GM19035 (cell line): ENCODE measurements at regions not wholly inside any gene's neighbourhood (a gene's known extent, or its start where the extent isn't known, plus 50 kb on each side); places are given as distances from the start of the nearest gene placed in this dataset.

ENCODE experiments used
- ATAC-seq: cut with Tn5 transposase; IDR thresholded peaks from one replicate; pipeline ENCODE4 v1.9.1; 2021; ENCODE audit not compliant: unreplicated experiment

GRCh38 chr4:14284578-14284977 is 657.1 kb upstream of the BOD1L1 start:
- ATAC-seq = no peak

DNA sequence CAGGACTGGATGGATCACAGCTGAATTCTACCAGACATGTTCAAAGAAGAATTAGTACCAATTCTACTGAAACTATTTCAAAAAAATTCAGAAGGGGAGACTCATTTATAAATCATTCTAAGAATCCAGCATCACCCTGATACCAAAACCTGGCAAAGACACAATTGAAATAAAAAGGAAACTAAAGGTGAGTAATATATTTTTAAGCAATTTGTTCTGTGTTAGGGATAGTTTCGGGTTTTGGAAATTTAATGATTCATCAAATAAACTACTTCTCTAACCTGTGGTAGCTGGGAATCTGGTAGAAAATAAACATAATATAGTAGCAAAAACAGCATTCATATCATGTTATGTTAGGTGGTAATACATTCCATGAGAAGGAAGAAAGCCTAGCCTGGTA is 662.2 kb upstream of the BOD1L1 start:
- ATAC-seq = no peak

DNA sequence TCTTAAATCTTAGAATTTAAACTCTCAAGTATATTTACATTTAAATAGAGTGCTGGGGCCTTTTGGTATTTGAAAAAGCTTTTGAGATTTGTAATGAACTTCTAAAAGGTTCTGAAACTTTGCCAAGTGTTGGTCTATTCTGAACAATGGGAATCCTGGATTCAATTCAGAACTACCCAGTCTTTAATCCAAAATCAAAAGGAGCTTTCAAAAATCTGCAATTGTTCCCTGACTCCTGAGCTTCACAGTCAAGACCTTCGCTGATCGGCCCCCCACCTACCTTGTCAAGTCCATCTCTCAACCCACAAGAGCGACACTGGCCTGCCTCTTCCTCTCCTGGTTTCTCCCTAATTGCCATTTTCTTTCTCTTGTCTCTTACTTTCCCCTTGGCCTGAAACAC is 666.1 kb upstream of the BOD1L1 start:
- ATAC-seq = no peak

GRCh38 chr4:14294611-14295010 is 667.1 kb upstream of the BOD1L1 start:
- no peak for ATAC-seq

DNA sequence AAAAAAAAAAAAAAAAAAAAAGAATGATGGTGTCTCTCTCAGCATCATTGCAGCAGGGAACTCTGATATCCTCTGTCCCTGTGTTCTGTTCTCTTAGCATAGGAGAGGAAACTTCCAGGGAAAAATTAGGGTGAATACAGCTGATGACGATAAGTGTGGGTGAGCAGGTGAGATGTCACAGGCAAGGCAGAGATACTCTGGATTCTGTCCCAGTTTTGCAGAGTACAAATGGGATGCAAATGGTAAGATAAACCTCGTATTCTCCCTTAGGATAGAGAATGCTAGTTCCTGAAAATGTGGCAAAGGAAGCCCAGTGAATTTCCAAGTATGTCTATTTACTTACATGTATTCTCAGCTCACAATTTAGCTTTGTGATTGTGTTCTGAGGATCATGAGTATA is 671.6 kb upstream of the BOD1L1 start:
- ATAC-seq = no peak

GRCh38 chr4:14302021-14302420 is 674.5 kb upstream of the BOD1L1 start:
- no peak for ATAC-seq

- no peak for ATAC-seq
Measured at GRCh38 chr4:14303856-14304255, 676.3 kb upstream of the BOD1L1 start.

DNA sequence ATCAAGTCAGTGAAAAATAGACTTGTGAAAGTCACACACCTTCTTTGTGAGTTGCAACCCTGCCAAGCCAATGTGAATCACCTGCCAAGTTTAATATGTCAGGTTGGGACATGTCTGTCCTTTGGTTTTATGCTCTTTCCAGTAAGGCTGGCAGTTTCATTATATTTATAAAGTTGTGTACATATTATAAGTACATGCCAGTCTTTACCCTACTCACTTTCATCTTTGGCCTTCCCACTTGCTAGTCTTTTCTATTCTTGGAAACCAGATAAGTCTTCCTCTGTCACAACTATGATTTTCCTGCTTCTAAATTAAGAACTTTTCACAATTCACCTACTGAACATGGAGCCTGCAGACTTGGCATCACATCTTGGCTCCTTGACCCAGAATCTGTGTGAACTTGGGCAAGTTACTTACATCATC is 680.7 kb upstream of the BOD1L1 start:
- no peak for ATAC-seq

DNA sequence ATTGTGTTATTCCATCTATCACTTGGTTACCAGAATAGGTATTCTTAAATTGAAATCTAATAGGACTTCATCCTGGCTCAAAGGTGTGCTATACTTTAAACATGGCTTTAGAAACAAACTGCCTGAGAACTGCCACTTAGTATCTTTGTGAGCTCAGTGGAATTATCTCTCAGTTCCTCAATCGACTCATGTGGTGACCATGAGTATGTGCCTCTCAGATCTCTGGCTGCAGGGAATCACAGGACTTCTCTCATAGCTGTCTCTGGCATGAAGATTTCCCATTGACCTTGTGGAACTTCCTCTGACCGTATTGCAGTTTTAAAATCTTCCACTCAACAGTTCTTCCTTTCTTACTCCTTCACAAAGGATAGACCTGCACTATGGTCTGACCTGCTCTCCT is 681.9 kb upstream of the BOD1L1 start:
- no peak for ATAC-seq

DNA sequence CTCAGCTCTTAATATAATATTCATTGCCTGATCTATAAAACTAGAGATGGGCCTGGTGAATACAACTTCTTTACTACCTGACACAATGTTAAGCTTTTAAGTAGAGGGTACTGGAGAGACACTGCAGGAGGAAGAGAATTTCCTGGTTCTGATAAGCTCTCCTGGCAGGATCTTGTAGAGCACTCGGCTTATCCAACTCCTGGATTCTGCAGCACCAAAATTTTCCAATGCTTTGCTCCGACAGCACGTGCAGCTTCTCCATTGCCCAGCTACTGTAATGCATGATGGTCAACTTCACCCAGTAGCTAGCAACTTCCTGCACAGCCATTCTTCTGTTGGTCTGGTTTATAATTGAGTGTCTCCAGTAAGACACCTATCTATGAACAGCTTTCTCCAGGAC is 686.2 kb upstream of the BOD1L1 start:
- no peak for ATAC-seq

GRCh38 chr4:14315129-14315528 is 687.2 kb upstream of the CPEB2 start:
- ATAC-seq = no peak

- ATAC-seq = no peak
Measured at GRCh38 chr4:14317351-14317750, 684.9 kb upstream of the CPEB2 start.

GRCh38 chr4:14318671-14319070 is 683.6 kb upstream of the CPEB2 start:
- no peak for ATAC-seq

DNA sequence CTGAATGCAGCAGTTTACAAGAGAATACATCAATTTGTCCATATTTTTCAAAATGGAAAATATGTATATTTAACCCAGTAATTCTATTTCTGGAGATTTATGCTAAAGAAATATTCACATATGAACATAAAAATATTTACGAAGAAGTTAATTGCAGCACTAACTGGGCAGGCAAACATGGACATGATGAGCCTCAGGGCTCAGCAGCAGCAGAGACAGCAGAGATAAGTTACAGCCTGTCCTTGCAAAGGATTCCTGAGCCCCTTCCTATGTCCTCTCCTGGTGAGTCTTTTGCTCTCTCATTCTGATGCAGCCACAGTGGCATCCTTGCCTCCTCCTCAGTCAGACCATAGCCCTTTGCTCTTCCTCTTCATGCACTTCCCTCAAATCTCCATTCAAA is 680.6 kb upstream of the CPEB2 start:
- ATAC-seq = no peak

DNA sequence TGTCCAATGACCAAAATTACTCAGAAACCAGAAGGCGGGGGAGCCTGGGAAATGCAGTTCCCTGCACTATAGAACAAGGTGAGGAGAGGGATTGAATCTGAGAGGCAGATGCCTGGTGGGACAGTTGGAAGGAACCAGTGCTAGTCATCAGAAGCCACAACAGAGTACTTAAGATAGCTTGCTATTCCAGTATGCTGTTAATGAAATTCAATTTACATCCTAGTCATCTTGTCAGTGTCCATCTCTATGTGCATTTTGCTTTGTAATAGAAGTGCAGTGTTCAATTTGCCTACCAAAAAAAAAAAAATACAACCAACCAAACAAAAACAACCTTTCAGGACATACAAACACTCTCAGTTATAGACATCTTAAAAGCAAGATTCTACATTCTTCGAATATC is 679.1 kb upstream of the CPEB2 start:
- no peak for ATAC-seq

DNA sequence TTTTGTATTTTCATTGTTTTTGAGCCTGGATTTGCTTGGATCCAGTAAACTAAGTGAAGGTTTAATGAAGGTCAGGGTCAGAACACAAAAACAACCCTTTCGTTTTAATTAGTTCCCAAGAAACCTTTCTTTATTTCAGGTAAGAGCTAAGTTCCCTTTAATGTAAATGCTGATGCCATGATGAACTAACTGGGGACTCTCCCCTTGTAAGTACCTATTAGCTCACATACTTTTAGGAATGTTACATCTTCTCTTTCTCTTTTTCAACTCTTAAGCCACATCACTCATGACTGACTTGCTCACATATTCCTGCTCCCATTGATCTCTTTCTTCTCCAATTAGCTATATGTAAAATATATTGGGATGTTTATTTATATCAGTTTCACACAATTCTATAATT is 673.1 kb upstream of the CPEB2 start:
- ATAC-seq = no peak

DNA sequence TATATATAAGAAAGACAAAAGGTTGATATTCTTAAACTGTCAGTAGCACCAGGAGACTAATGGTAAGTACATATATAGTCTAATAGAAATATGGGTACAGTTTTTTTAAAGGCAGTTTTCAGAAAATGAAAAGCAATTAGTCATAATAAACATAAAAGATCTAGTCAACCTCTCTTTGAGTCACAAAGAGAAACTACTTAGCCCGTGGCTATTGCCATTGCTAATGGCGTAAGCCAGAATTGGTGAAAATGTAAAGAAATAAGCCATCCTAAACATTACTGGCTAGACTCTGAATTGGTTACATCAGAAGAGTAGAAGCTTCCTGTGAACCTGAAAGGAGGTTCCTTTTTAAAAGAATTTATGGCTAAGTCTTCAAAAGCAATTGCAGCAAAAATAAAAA is 668.7 kb upstream of the CPEB2 start:
- ATAC-seq = no peak

- ATAC-seq = no peak
Measured at GRCh38 chr4:14334166-14334565, 668.1 kb upstream of the CPEB2 start.

- no peak for ATAC-seq
Measured at GRCh38 chr4:14335872-14336271, 666.4 kb upstream of the CPEB2 start.

- no peak for ATAC-seq
Measured at GRCh38 chr4:14336656-14337055, 665.6 kb upstream of the CPEB2 start.

DNA sequence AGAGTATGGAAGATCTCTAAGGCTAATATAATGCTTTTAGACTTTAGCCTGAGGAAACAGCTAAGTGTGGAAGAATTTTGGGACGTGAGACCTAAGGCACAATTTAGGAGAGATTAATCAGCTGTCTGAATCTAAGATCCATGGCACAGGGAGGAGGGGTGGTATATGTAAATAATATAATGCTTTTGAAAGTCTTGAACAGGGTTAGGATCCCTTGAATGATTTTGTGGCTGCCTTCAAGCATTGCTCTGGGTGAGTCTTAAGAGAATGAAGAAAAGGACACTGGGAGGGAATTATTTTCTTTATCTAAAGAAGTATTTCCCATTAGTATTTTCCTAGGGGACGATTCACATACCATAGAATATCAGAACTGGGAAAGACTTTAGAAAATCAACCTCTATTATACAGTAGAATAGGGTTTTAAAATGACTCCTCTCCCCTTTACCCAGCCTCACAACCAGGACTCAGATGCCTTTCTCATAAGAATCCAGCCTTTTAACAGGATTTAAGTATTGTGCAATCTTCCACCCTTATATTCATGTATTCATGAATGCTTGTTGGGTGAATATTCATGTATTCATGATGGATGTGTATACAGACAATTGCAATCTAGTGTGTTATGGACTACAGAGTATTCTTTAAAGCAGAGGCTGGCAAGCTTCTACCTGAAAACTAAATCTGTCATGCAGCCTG is 664.2 kb upstream of the CPEB2 start:
- ATAC-seq = no peak

DNA sequence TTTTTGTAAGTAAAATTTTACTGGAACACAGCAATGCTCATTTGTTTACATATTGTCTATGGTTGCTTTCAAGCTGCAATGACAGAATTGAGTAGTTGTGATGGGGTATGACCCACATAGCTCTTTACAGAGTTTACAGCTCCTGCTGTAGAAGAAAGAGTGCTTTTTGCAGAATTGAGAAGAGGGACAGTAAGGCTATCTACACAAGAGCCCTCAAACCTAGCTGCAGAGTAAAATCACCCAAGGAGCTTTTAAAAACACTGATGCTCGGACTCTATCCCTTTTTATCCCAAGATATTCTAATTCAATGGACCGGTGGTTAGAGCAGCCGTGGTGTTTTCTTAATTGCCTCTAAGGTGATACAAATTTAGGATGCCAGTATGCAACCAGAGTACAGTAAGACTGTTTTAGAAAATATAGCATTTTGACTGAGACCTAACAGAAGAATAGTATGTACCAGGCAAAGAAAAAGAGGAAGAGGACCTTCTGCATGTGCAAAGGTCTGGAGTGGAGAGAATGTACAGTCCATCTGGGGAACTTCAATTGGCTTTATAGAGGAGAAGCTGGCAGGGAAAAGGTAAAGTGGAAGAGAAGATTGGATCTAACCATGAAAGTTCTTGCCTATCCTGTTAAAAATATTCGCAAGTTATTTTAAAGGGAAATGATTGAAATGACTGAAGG is 663.6 kb upstream of the CPEB2 start:
- ATAC-seq = no peak

GRCh38 chr4:14339715-14340114 is 662.6 kb upstream of the CPEB2 start:
- no peak for ATAC-seq
